Endothelial cell of umbilical vein (primary cell): ENCODE measurements at regions not wholly inside any gene's neighbourhood (a gene's known extent, or its start where the extent isn't known, plus 50 kb on each side); places are given as distances from the start of the nearest gene placed in this dataset.

Experiments
- BruUV-seq: library from RNA; stranded (reverse); fragments of 400-500 nt; replicated peaks from 2 replicates; lab custom pipeline; 2021; lab: Mats Ljungman, UMichigan
- CTCF ChIA-PET: fragments of 300-600, 350-600 bp; sonication (Branson Sonifier 250); formaldehyde crosslinking; loops from one replicate; lab custom pipeline; 2021; ENCODE audit warnings: antibody characterized with exemption, inconsistent platforms; lab: Charles Lee
- POLR2A ChIA-PET: fragments of 300-600, 350-600 bp; sonication (Branson Sonifier 250); formaldehyde crosslinking; loops from one replicate; lab custom pipeline; 2021; ENCODE audit warnings: antibody characterized with exemption, inconsistent platforms; lab: Charles Lee
- DNase-seq: peaks from one replicate; pipeline ENCODE4 v3.0.0-alpha.2; 2011; ENCODE audit warnings: low read depth, low spot score
- FAIRE-seq: peaks from 2 replicates; lab custom pipeline; 2011; peaks lifted over from hg19 to GRCh38; lab: Jason Lieb, UNC
- H2AFZ ChIP-seq: 2 replicates; pipeline ENCODE4 v1.6.0; 2012; ENCODE audit warnings: low read depth, low read length, control low read depth, inconsistent platforms
- H3K27ac ChIP-seq: 2 replicates; pipeline ENCODE4 v1.5.1; 2011; ENCODE audit warnings: low read depth, mild to moderate bottlenecking, control low read depth, low read length, moderate library complexity; ENCODE audit not compliant: insufficient read depth
- H3K27me3 ChIP-seq, 2 experiments: 2 replicates each; pipeline versions ENCODE4 v1.6.0 to v1.6.1; 2011; ENCODE audit warnings: low read length in 2 of 2, mixed read lengths in 1 of 2; ENCODE audit not compliant: control insufficient read depth in 2 of 2, insufficient read depth in 2 of 2
- H3K36me3 ChIP-seq, 2 experiments: 2 replicates in 1 of 2; 3 replicates in 1 of 2; pipeline ENCODE4 v1.5.1; 2011; ENCODE audit warnings: low read length in 2 of 2, mild to moderate bottlenecking in 1 of 2, moderate library complexity in 1 of 2; ENCODE audit not compliant: control insufficient read depth in 2 of 2, insufficient read depth in 2 of 2; ENCODE audit errors: extremely low read depth in 1 of 2
- H3K4me1 ChIP-seq: 3 replicates; pipeline ENCODE4 v1.5.1; 2011; ENCODE audit warnings: mild to moderate bottlenecking, low read length; ENCODE audit not compliant: control insufficient read depth, insufficient read depth; ENCODE audit errors: extremely low read depth
- H3K4me2 ChIP-seq: 2 replicates; pipeline ENCODE4 v1.6.1; 2011; ENCODE audit warnings: low read length, control low read depth, mixed read lengths; ENCODE audit not compliant: insufficient read depth
- H3K4me3 ChIP-seq, 3 experiments: fragments of 200-600 bp in 1 of 3; sonication (generic), shearing (Covaris generic) in 1 of 3; replicated peaks in 1 of 3; 2 replicates each; pipeline ENCODE4 v1.5.1; 2011 to 2016; ENCODE audit warnings: control low read depth in 3 of 3, low read length in 3 of 3, mild to moderate bottlenecking in 2 of 3, inconsistent platforms in 1 of 3, low read depth in 1 of 3, moderate library complexity in 1 of 3; ENCODE audit not compliant: insufficient read depth in 1 of 3
- H3K79me2 ChIP-seq: 2 replicates; pipeline ENCODE4 v1.6.0; 2012; ENCODE audit warnings: low read length, inconsistent platforms; ENCODE audit not compliant: control insufficient read depth, insufficient read depth
- H3K9ac ChIP-seq: replicated peaks from 2 replicates; pipeline ENCODE3; 2011; ENCODE audit warnings: low read length, control low read depth; ENCODE audit not compliant: insufficient read depth; ENCODE audit errors: extremely low read depth
- H3K9me1 ChIP-seq: replicated peaks from 3 replicates; pipeline ENCODE4 v1.6.0; 2011; ENCODE audit warnings: mild to moderate bottlenecking, low read length; ENCODE audit not compliant: control insufficient read depth, insufficient read depth; ENCODE audit errors: extremely low read depth
- H3K9me3 ChIP-seq: replicated peaks from 2 replicates; pipeline ENCODE4 v1.5.1; 2012; ENCODE audit warnings: low read length, inconsistent platforms; ENCODE audit not compliant: control insufficient read depth, insufficient read depth
- H4K20me1 ChIP-seq: replicated peaks from 2 replicates; pipeline ENCODE3; 2011; ENCODE audit warnings: mild to moderate bottlenecking, low read length; ENCODE audit not compliant: control insufficient read depth, insufficient read depth; ENCODE audit errors: extremely low read depth
- CTCF ChIP-seq, 2 donors: IDR thresholded peaks; 1 replicate in 1 of 2; 2 replicates in 1 of 2; pipeline ENCODE4 v1.5.1; 2011; ENCODE audit warnings: low read length in 2 of 2, mild to moderate bottlenecking in 2 of 2, moderate library complexity in 2 of 2, control low read depth in 1 of 2, inconsistent platforms in 1 of 2, low read depth in 1 of 2; ENCODE audit not compliant: insufficient read depth in 1 of 2; ENCODE audit errors: extremely low read depth in 1 of 2
- EZH2 ChIP-seq: IDR thresholded peaks from 2 replicates; pipeline ENCODE4 v1.6.1; 2012; ENCODE audit warnings: borderline replicate concordance, low read depth, mild to moderate bottlenecking, moderate library complexity, low read length, inconsistent platforms; ENCODE audit not compliant: severe bottlenecking
- FOS ChIP-seq: IDR thresholded peaks from 2 replicates; pipeline ENCODE4 v1.6.1; 2011; ENCODE audit warnings: mild to moderate bottlenecking, low read length, moderate library complexity, borderline replicate concordance; ENCODE audit not compliant: insufficient read depth
- GATA2 ChIP-seq: IDR thresholded peaks from 2 replicates; pipeline ENCODE4 v1.7.0; 2011; ENCODE audit warnings: low read depth, mild to moderate bottlenecking, moderate library complexity, mixed read lengths, low read length; ENCODE audit not compliant: insufficient read length, insufficient read depth
- JUN ChIP-seq: IDR thresholded peaks from 2 replicates; pipeline ENCODE4 v1.6.1; 2011; ENCODE audit warnings: borderline replicate concordance, low read depth; ENCODE audit not compliant: insufficient read length, insufficient read depth
- MAX ChIP-seq: IDR thresholded peaks from 2 replicates; pipeline ENCODE4 v1.6.1; 2011; ENCODE audit not compliant: insufficient read depth, insufficient read length
- MYC ChIP-seq: IDR thresholded peaks from one replicate; pipeline ENCODE4 v1.6.1; 2011; ENCODE audit warnings: mild to moderate bottlenecking, low read depth, low read length
- POLR2A ChIP-seq: IDR thresholded peaks from 2 replicates; pipeline ENCODE4 v1.6.1; 2012; ENCODE audit warnings: low read depth, mild to moderate bottlenecking, control low read depth, low read length
- POLR2AphosphoS5 ChIP-seq: IDR thresholded peaks from 2 replicates; pipeline ENCODE4 v1.6.1; 2012; ENCODE audit warnings: low read depth, mild to moderate bottlenecking, control low read depth, low read length, moderate library complexity; ENCODE audit not compliant: insufficient read depth
- dilution Hi-C: fragments of 300-500 bp; cut with MboI; formaldehyde crosslinking; loops from one replicate; pipeline ENCODE4 v1.15.0; 2019; ENCODE audit warnings: low sequenced_read_pairs; ENCODE audit not compliant: extremely low pct_ligation_motif_present
- intact Hi-C: fragments of 100-400 bp; cut with micrococcal nuclease; formaldehyde crosslinking; loops from one replicate; pipeline ENCODE4 v1.10.0; 2022

DNA sequence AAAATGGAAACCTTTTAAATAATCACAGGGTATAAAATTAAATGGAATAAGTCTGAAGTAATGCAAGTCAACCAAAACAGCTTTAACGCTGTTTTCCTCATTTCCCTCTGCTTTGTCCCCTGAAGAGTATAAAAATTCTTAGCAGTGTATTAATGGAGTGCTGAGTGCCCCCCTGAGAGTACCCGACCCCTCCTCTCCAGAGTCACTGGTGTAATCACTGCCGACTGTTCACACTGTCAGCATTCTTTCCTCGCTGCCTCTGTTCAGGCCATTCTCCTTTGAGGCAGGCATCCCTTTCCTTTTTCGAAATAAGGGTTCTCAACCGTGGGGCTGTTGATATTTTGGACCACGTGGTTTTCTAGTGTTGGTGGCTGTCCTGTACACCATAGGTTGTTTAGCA lies 146.9 kb upstream of the SLC10A2 start:
- DNase-seq: no peak
- ChIA-PET CTCF (no interaction called here), POLR2A (no interaction called here)
- no peak overlapping the region for H3K27ac ChIP-seq
- no TSS peak for BruUV-seq
- H3K4me1 ChIP-seq: no peaks in the 10 kb centered on the region
- FAIRE-seq: no peak
- no peak overlapping the region for H2AFZ ChIP-seq
- H4K20me1 ChIP-seq: no peaks in the 10 kb centered on the region
- TF ChIP-seq JUN (no peak), MYC (no peak), FOS (no peak), EZH2 (no peak), CTCF (IDR thresholded peaks at IDR 0.05; ENCODE audit: extremely low read depth in 1 of 2, insufficient read depth in 1 of 2, low read depth in 1 of 2, low read length in 2 of 2) (no peak), POLR2A (no peak), POLR2AphosphoS5 (no peak), MAX (no peak), GATA2 (no peak)
- no peak overlapping the region for H3K9ac ChIP-seq
- no peaks in the 10 kb centered on the region for H3K9me1 ChIP-seq
- H3K36me3 ChIP-seq: no peaks in the 10 kb centered on the region
- no peaks in the 10 kb centered on the region for H3K9me3 ChIP-seq
- no peak overlapping the region for H3K4me2 ChIP-seq
- intact Hi-C loops: no loop called here
- no peaks in the 10 kb centered on the region for H3K79me2 ChIP-seq
- no peaks in the 10 kb centered on the region for H3K27me3 ChIP-seq
- dilution Hi-C loops: no loop called here
- no peak overlapping the region for H3K4me3 ChIP-seq
